H54 (cell line): ENCODE measurements at regions not wholly inside any gene's neighbourhood (a gene's known extent, or its start where the extent isn't known, plus 50 kb on each side); places are given as distances from the start of the nearest gene placed in this dataset.

ENCODE experiments used
- DNase-seq: peaks from one replicate; pipeline ENCODE4 v3.0.0; 2011; ENCODE audit warnings: low spot score, mixed read lengths; ENCODE audit not compliant: insufficient read length
- FAIRE-seq: peaks from 3 replicates; lab custom pipeline; 2011; peaks lifted over from hg19 to GRCh38; lab: Jason Lieb, UNC
- POLR2A ChIP-seq: IDR thresholded peaks from 2 replicates; pipeline ENCODE4 v1.6.1; 2011; ENCODE audit warnings: low read depth, mild to moderate bottlenecking, low read length

GRCh38 chr3:124163689-124164088 lies 171.8 kb upstream of the ROPN1 start:
- TF ChIP-seq POLR2A, result no peak
- no peak for FAIRE-seq
- no peak for DNase-seq

- no peak for FAIRE-seq
- no peak for TF ChIP-seq POLR2A
Observed at GRCh38 chr3:124168271-124168670, 176.3 kb upstream of the ROPN1 start.

DNA sequence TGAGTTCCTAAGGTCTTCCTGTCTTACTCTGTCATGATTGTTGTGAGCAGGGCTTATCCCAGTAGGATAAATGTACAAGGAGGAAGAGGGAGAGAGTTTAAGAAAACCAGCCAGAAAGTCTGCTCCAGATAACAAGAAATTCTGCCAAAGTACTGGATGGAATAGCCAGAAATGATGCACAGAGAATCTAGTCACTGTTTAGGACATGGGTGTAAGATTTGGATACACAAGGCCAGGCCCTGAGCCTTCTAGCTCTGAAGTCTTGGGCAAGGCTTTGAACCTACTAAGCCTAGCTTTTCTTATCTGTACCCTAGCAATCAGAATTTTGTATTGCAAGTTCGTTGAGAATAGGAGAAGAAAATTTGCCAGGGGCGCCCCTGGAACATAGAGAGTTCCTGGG lies 180.4 kb upstream of the ROPN1 start:
- no peak for DNase-seq
- TF ChIP-seq POLR2A, result no peak
- no peak for FAIRE-seq

More at GRCh38 chr3:124168271-124168670, 176.3 kb upstream of the ROPN1 start:
- no peak for DNase-seq

DNA sequence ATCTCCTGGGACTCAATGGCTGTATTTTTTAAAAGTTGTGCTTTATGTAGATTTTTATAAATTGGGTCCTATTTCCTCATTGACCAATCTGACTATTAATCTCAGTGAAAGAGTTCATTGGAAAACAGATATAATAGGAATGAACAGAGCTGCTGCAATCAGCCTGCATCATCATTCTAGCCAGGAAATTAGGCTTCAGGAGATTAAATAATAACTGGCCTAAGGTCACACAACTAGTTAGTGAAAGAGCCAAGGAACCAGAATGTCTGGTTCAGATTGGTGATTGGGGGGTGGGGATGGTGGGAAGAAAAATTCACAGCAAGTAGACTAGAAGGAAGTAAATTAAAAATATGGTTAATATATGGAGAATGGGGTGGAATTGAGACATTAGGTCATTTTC lies 180.9 kb upstream of the ROPN1 start:
- DNase-seq (no peak), FAIRE-seq (no peak)
- TF ChIP-seq POLR2A, result no peak

GRCh38 chr3:124174476-124174875 lies 182.6 kb upstream of the ROPN1 start:
- TF ChIP-seq POLR2A, result no peak
- FAIRE-seq (no peak), DNase-seq (no peak)

GRCh38 chr3:124174910-124175874 lies 183.3 kb upstream of the ROPN1 start:
- TF ChIP-seq POLR2A, result no peak
- FAIRE-seq, result no peak
- no peak for DNase-seq

DNA sequence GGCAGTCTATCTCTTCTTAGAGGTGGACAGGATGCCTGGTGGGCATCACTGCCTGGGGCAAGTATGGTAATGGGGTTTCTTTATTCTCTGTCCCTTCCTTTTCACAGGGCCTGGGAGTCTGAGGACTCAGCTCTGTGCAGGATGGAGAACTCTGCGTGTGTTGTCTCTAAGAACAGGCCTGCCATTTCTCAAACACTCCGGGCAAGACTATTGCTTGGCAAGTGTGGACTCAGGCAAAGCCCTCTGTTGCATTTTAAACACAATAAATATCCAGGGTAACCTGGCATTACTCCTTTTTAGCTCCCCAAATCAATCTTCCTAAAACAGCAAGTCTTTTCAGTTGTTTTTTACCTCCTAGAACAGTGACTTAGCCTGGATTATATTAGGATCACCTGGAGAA lies 185.1 kb upstream of the ROPN1 start:
- DNase-seq (no peak), FAIRE-seq (no peak)
- no peak for TF ChIP-seq POLR2A

- no peak for DNase-seq
- no peak for TF ChIP-seq POLR2A
- no peak for FAIRE-seq
Observed at GRCh38 chr3:124178531-124178930, 186.6 kb upstream of the ROPN1 start.

DNA sequence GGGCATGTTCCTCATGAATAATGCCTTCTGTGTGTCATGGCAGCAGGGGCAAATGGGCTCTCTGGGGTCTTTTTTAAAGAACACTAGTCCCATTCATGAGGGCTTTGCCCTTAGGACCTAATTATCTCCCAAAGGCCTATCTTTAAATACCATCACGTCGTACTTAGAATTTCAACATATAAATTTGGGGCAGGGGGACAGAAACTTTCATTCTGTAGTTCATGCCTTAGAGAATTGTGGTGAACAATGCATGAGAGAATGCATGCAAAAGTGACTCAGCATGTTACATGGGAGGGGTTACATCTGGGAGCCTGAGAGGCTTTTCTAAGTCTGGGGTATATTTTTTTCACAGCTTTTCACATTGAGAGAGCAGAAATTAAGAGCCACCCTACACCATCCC lies 208.5 kb upstream of the ROPN1 start:
- no peak for FAIRE-seq
- no peak for DNase-seq
- TF ChIP-seq POLR2A, result no peak

- FAIRE-seq (no peak), DNase-seq (no peak)
- no peak for TF ChIP-seq POLR2A
Observed at GRCh38 chr3:124201226-124201625, 209.3 kb upstream of the ROPN1 start.

DNA sequence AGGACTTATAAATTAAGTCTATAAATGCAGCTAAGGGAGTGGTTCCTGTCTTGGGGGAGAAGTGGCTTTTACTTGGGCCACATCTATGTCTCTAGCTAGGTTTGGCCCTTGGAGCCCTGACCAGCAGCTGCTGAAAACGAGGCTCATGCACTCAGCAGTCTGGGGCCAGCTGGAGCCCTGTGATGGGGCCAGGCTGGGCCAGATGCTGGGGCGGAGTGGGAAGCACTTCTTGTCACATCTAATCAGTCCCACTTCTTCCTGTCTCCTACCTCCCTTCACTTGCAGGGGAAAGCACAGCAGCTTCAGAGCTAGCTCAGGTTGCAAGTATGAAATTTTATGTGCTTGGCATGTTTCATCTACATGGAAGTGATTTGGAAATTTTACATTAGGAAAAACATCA lies 209.9 kb upstream of the ROPN1 start:
- FAIRE-seq (no peak), DNase-seq (no peak)
- no peak for TF ChIP-seq POLR2A

- no peak for FAIRE-seq
- TF ChIP-seq POLR2A, result no peak
- no peak for DNase-seq
Observed at GRCh38 chr3:124202754-124203153, 210.8 kb upstream of the ROPN1 start.

GRCh38 chr3:124203292-124203691 lies 211.4 kb upstream of the ROPN1 start:
- no peak for TF ChIP-seq POLR2A
- no peak for FAIRE-seq
- no peak for DNase-seq

DNA sequence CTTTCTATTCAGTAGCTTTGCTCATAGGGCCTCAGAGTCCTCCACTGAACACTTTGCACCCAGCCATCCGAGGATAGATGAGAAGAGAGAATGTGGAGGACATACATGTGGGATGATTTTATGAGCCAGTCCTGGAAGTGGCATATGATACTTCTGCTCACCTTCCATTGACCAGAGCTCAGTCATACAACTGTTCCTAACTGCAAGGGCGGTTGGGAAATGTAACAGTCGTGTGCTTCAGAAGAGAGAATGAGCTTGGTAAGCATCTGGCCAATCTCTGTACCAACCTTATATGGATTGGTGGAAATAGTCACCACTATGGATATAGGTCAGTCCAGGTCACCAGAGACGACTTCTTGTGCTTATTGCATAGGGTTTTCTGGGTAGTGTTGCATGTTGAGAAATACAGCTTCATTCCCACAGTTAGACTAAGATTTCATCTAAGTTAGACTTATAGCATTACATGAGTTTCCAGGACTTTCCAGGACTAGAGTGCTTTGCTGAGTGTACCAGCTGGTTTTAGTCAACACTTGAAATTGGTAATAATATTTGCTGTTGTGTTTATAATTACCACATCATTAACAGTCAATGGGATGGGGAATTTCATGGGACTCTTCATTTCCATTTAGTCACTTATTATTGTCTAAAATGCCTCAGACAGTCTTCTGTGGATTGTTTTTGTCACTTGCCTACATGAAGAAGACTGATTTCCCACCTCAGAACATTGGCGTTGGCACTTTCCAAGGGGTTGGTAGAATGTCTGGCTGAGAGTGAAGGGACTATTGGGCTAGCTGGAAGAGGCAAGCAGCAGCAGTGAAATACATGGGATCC lies 214.5 kb upstream of the ROPN1 start:
- TF ChIP-seq POLR2A, result no peak
- FAIRE-seq (no peak), DNase-seq (no peak)
